Stimulated activated CD4-positive, alpha-beta T cell treated with anti-CD3 and anti-CD28 coated beads, Interleukin-1b, Interleukin-23, amount 100 ng/mL, for 1 hour (primary cell): ENCODE measurements at regions not wholly inside any gene's neighbourhood (a gene's known extent, or its start where the extent isn't known, plus 50 kb on each side); places are given as distances from the start of the nearest gene placed in this dataset.

Experiments
- DNase-seq, 2 donors: peaks; one replicate each; pipeline ENCODE4 v3.0.0-alpha.2; 2020; ENCODE audit warnings: low read depth in 2 of 2

GRCh38 chr15:26376243-26376642, 396.6 kb downstream of the GABRB3 start:
- no peak for DNase-seq

- DNase-seq = no peak
These were observed 398.1 kb downstream of the GABRB3 start for GRCh38 chr15:26374806-26375205.

- DNase-seq = no peak
These were observed 400.2 kb downstream of the GABRB3 start for GRCh38 chr15:26372706-26373105.

GRCh38 chr15:26365077-26365476, 407.8 kb downstream of the GABRB3 start:
- no peak for DNase-seq

- DNase-seq = no peak
These were observed 413.0 kb downstream of the GABRB3 start for GRCh38 chr15:26359855-26360254.

GRCh38 chr15:26358708-26359107, 414.2 kb downstream of the GABRB3 start:
- no peak for DNase-seq

- no peak for DNase-seq
These were observed 415.2 kb downstream of the GABRB3 start for GRCh38 chr15:26357653-26358052.

GRCh38 chr15:26355472-26356074, 417.3 kb downstream of the GABRB3 start:
- DNase-seq = no peak

GRCh38 chr15:26352909-26353308, 420.0 kb downstream of the GABRB3 start:
- DNase-seq = no peak

GRCh38 chr15:26352406-26352805, 420.5 kb downstream of the GABRB3 start:
- no peak for DNase-seq

GRCh38 chr15:26325495-26325894, 447.4 kb downstream of the GABRB3 start:
- DNase-seq = no peak

GRCh38 chr15:26323566-26323965, 449.3 kb downstream of the GABRB3 start:
- DNase-seq = no peak

- DNase-seq = no peak
These were observed 454.2 kb downstream of the GABRB3 start for GRCh38 chr15:26318689-26319088.

- no peak for DNase-seq
These were observed 451.4 kb upstream of the ATP10A start for GRCh38 chr15:26314577-26314976.

- DNase-seq = no peak
These were observed 448.6 kb upstream of the ATP10A start for GRCh38 chr15:26311710-26312236.

- no peak for DNase-seq
These were observed 435.6 kb upstream of the ATP10A start for GRCh38 chr15:26298659-26299170.

- no peak for DNase-seq
These were observed 435.0 kb upstream of the ATP10A start for GRCh38 chr15:26298010-26298658.

GRCh38 chr15:26295336-26296085, 432.4 kb upstream of the ATP10A start:
- no peak for DNase-seq

- no peak for DNase-seq
These were observed 431.0 kb upstream of the ATP10A start for GRCh38 chr15:26294059-26294689.

GRCh38 chr15:26287381-26287780, 424.3 kb upstream of the ATP10A start:
- DNase-seq = no peak

- DNase-seq = no peak
These were observed 417.2 kb upstream of the ATP10A start for GRCh38 chr15:26280281-26280680.

- no peak for DNase-seq
These were observed 398.8 kb upstream of the ATP10A start for GRCh38 chr15:26261966-26262365.
